IMR-90 (cell line): ENCODE measurements at regions not wholly inside any gene's neighbourhood (a gene's known extent, or its start where the extent isn't known, plus 50 kb on each side); places are given as distances from the start of the nearest gene placed in this dataset.

Experiments
- ATAC-seq: fragments of 200-7000 bp; cut with Tn5 transposase; 2 replicates; pipeline ENCODE4 v1.9.1; 2020; ENCODE audit warnings: low read depth, mild to moderate bottlenecking, moderate library complexity
- BruUV-seq: library from RNA; stranded (reverse); fragments of 400-500 nt; replicated peaks from 2 replicates; lab custom pipeline; 2021; lab: Mats Ljungman, UMichigan
- CTCF ChIA-PET: fragments of 300-600 bp; formaldehyde crosslinking; extraction: SDS; loops from one replicate; lab custom pipeline; 2021; ENCODE audit warnings: antibody characterized with exemption; lab: Yijun Ruan, JAX
- POLR2A ChIA-PET: fragments of 300-600 bp; sonication (Branson Sonifier 250); formaldehyde crosslinking; loops from one replicate; lab custom pipeline; 2022; ENCODE audit warnings: antibody characterized with exemption; ENCODE audit not compliant: unreplicated experiment; lab: Charles Lee
- DNase-seq: peaks from one replicate; pipeline ENCODE4 v3.0.0; 2013
- H2AFZ ChIP-seq: replicated peaks from 2 replicates; pipeline ENCODE3; 2013; ENCODE audit warnings: low read length, mild to moderate bottlenecking; ENCODE audit not compliant: poor library complexity
- H2AK5ac ChIP-seq: 2 replicates; pipeline ENCODE4 v1.6.1; 2013; ENCODE audit warnings: low read depth, low read length, inconsistent platforms
- H2AK9ac ChIP-seq: replicated peaks from 2 replicates; pipeline ENCODE3; 2013; ENCODE audit warnings: mild to moderate bottlenecking, low read depth, low read length, moderate library complexity; ENCODE audit not compliant: poor library complexity
- H2BK120ac ChIP-seq: 2 replicates; pipeline ENCODE4 v1.6.1; 2013; ENCODE audit warnings: low read depth, low read length, inconsistent platforms
- H2BK15ac ChIP-seq: 3 replicates; pipeline ENCODE4 v1.6.1; 2013; ENCODE audit warnings: low read depth, low read length, inconsistent platforms
- H2BK20ac ChIP-seq: 2 replicates; pipeline ENCODE4 v1.6.1; 2013; ENCODE audit warnings: low read depth, mild to moderate bottlenecking, inconsistent platforms, low read length, moderate library complexity
- H2BK5ac ChIP-seq: 2 replicates; pipeline ENCODE4 v1.6.1; 2013; ENCODE audit warnings: mild to moderate bottlenecking, low read depth, low read length, inconsistent platforms; ENCODE audit not compliant: poor library complexity, severe bottlenecking
- H3K14ac ChIP-seq: replicated peaks from 2 replicates; pipeline ENCODE4 v1.6.1; 2013; ENCODE audit warnings: low read depth, low read length, inconsistent platforms
- H3K18ac ChIP-seq: 2 replicates; pipeline ENCODE4 v1.6.1; 2013; ENCODE audit warnings: low read depth, low read length, control low read depth
- H3K23ac ChIP-seq: 2 replicates; pipeline ENCODE4 v1.6.1; 2013; ENCODE audit warnings: low read depth, low read length, inconsistent platforms
- H3K27ac ChIP-seq: 2 replicates; pipeline ENCODE4 v1.5.1; 2013; ENCODE audit warnings: mild to moderate bottlenecking, control low read depth, low read length; ENCODE audit not compliant: insufficient read depth
- H3K27me3 ChIP-seq: 2 replicates; pipeline ENCODE4 v1.6.1; 2013; ENCODE audit warnings: low read length; ENCODE audit not compliant: control insufficient read depth, insufficient read depth
- H3K36me3 ChIP-seq: 2 replicates; pipeline ENCODE4 v1.6.1; 2013; ENCODE audit warnings: low read length, mixed read lengths; ENCODE audit not compliant: control insufficient read depth, insufficient read depth
- H3K4ac ChIP-seq: 2 replicates; pipeline ENCODE4 v1.6.1; 2013; ENCODE audit warnings: low read depth, low read length, inconsistent platforms
- H3K4me1 ChIP-seq: 2 replicates; pipeline ENCODE4 v1.6.1; 2013; ENCODE audit warnings: low read length, mixed read lengths; ENCODE audit not compliant: control insufficient read depth, insufficient read depth
- H3K4me2 ChIP-seq: 2 replicates; pipeline ENCODE4 v1.6.1; 2013; ENCODE audit warnings: low read depth, mild to moderate bottlenecking, control low read depth, low read length, moderate library complexity
- H3K4me3 ChIP-seq: 2 replicates; pipeline ENCODE4 v1.5.1; 2013; ENCODE audit warnings: low read depth, mild to moderate bottlenecking, control low read depth, low read length, moderate library complexity; ENCODE audit not compliant: insufficient read depth
- H3K56ac ChIP-seq: 2 replicates; pipeline ENCODE4 v1.6.1; 2013; ENCODE audit warnings: low read length, inconsistent platforms; ENCODE audit not compliant: insufficient read depth; ENCODE audit errors: extremely low read depth
- H3K79me1 ChIP-seq, 2 experiments: 2 replicates each; pipeline ENCODE4 v1.6.1; 2013; ENCODE audit warnings: low read length in 2 of 2, inconsistent platforms in 1 of 2, low read depth in 1 of 2
- H3K9ac ChIP-seq: 2 replicates; pipeline ENCODE4 v1.6.1; 2013; ENCODE audit warnings: low read depth, low read length, control low read depth
- H3K9me1 ChIP-seq: 2 replicates; pipeline ENCODE4 v1.6.1; 2013; ENCODE audit warnings: low read length, inconsistent platforms; ENCODE audit not compliant: insufficient read depth
- H3K9me3 ChIP-seq: 2 replicates; pipeline ENCODE4 v1.6.1; 2013; ENCODE audit warnings: low read length; ENCODE audit not compliant: control insufficient read depth, insufficient read depth
- H4K20me1 ChIP-seq: 2 replicates; pipeline ENCODE4 v1.6.1; 2013; ENCODE audit warnings: low read length, inconsistent platforms; ENCODE audit not compliant: insufficient read depth
- H4K5ac ChIP-seq: 2 replicates; pipeline ENCODE4 v1.6.1; 2013; ENCODE audit warnings: mild to moderate bottlenecking, low read depth, low read length, control low read depth
- H4K8ac ChIP-seq, 2 experiments: 2 replicates each; pipeline ENCODE4 v1.6.1; 2013; ENCODE audit warnings: low read depth in 2 of 2, low read length in 2 of 2, control low read depth in 1 of 2, inconsistent platforms in 1 of 2
- H4K91ac ChIP-seq: 2 replicates; pipeline ENCODE4 v1.6.1; 2013; ENCODE audit warnings: low read depth, low read length, inconsistent platforms; ENCODE audit not compliant: insufficient read depth
- BHLHE40 ChIP-seq: fragments of 150-350 bp; IDR thresholded peaks from 2 replicates; pipeline ENCODE4 v1.6.1; 2016; ENCODE audit warnings: mild to moderate bottlenecking, low read depth, low read length
- ELK1 ChIP-seq: fragments of 150-350 bp; IDR thresholded peaks from 2 replicates; pipeline ENCODE4 v1.6.1; 2016; ENCODE audit warnings: low read depth, mild to moderate bottlenecking, low read length, moderate library complexity, borderline replicate concordance
- MAFK ChIP-seq: IDR thresholded peaks from 2 replicates; pipeline ENCODE4 v1.6.1; 2012; ENCODE audit warnings: low read depth, low read length, improper control_type of control experiment
- MXI1 ChIP-seq: IDR thresholded peaks from 2 replicates; pipeline ENCODE4 v1.6.1; 2012; ENCODE audit warnings: low read depth, mild to moderate bottlenecking, low read length, moderate library complexity, borderline replicate concordance
- POLR2A ChIP-seq: IDR thresholded peaks from 2 replicates; pipeline ENCODE4 v1.6.1; 2012; ENCODE audit warnings: mild to moderate bottlenecking, low read depth, low read length
- RCOR1 ChIP-seq: IDR thresholded peaks from 2 replicates; pipeline ENCODE4 v1.6.1; 2012; ENCODE audit warnings: mild to moderate bottlenecking, low read length, improper control_type of control experiment; ENCODE audit not compliant: insufficient replicate concordance
- WGBS, 2 experiments: methylation state at CpG; one replicate each; pipeline versions ENCODE4 v1.1.5 to v1.1.7; 2013; ENCODE audit warnings: missing lambda C conversion rate in 2 of 2; ENCODE audit not compliant: insufficient read length in 1 of 2; ENCODE audit errors: extremely low coverage in 2 of 2; 5-methylcytosine and 5-hydroxymethylcytosine counted together
- dilution Hi-C: fragments of 300-500 bp; cut with HindIII; formaldehyde crosslinking; loops from one replicate; pipeline ENCODE4 v1.14.3; 2018; ENCODE audit warnings: low sequenced_read_pairs; ENCODE audit not compliant: unreplicated experiment
- in situ Hi-C: fragments of 300-500 bp; cut with MboI; formaldehyde crosslinking; loops from 3 replicates; pipeline ENCODE4 v1.14.3; 2019; ENCODE audit warnings: low sequenced_read_pairs, inconsistent platforms, mixed read lengths
- intact Hi-C: fragments of 100-400 bp; cut with micrococcal nuclease; formaldehyde crosslinking; loops from 2 replicates; pipeline ENCODE4 v1.10.0; 2022
- TF ChIP-seq, protein P1 (sequence below): conservative IDR thresholded peaks from 2 replicates; pipeline ENCODE4 v1.5.1; 2012; ENCODE audit warnings: mild to moderate bottlenecking, low read depth, low read length, improper control_type of control experiment

- no peak overlapping the region for H4K5ac ChIP-seq
- ChIA-PET CTCF (no interaction called here), POLR2A (no interaction called here)
- H4K91ac ChIP-seq: no peak overlapping the region
- H2BK120ac ChIP-seq: no peak overlapping the region
- H3K36me3 ChIP-seq: no peaks in the 10 kb centered on the region
- ATAC-seq (no peak), DNase-seq (no peak)
- H4K8ac ChIP-seq: no peak overlapping the region
- no peak overlapping the region for H2AK9ac ChIP-seq
- H3K27me3 ChIP-seq: no peaks in the 10 kb centered on the region; the same call in 1 of the 2 replicates
- no peaks in the 10 kb centered on the region for H3K9me3 ChIP-seq
- H3K9me1 ChIP-seq: no peaks in the 10 kb centered on the region
- no TSS peak for BruUV-seq
- TF ChIP-seq RCOR1: no peak
- no peak for TF ChIP-seq BHLHE40
- TF ChIP-seq MAFK: no peak
- TF ChIP-seq MXI1: no peak
- TF ChIP-seq, protein P1, sequence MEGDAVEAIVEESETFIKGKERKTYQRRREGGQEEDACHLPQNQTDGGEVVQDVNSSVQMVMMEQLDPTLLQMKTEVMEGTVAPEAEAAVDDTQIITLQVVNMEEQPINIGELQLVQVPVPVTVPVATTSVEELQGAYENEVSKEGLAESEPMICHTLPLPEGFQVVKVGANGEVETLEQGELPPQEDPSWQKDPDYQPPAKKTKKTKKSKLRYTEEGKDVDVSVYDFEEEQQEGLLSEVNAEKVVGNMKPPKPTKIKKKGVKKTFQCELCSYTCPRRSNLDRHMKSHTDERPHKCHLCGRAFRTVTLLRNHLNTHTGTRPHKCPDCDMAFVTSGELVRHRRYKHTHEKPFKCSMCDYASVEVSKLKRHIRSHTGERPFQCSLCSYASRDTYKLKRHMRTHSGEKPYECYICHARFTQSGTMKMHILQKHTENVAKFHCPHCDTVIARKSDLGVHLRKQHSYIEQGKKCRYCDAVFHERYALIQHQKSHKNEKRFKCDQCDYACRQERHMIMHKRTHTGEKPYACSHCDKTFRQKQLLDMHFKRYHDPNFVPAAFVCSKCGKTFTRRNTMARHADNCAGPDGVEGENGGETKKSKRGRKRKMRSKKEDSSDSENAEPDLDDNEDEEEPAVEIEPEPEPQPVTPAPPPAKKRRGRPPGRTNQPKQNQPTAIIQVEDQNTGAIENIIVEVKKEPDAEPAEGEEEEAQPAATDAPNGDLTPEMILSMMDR: no peak
- no peak for TF ChIP-seq POLR2A
- TF ChIP-seq ELK1: no peak
- H3K4me1 ChIP-seq: no peaks in the 10 kb centered on the region
- H2AK5ac ChIP-seq: no peak overlapping the region
- no peak overlapping the region for H3K56ac ChIP-seq
- H2BK15ac ChIP-seq: no peak overlapping the region
- no peak overlapping the region for H3K9ac ChIP-seq
- H3K4me2 ChIP-seq: no peak overlapping the region
- 40% methylated on average over 1 of the region's 16 CpGs; no CpG with 5 or more reads in 1 of the 2 experiments for WGBS, 2 experiments
- in situ Hi-C loops: no loop called here
- dilution Hi-C loops: no loop called here
- H3K14ac ChIP-seq: no peak overlapping the region
- no peak overlapping the region for H2BK5ac ChIP-seq
- no peak overlapping the region for H3K27ac ChIP-seq
- intact Hi-C loops: no loop called here
- no peak overlapping the region for H3K18ac ChIP-seq
- H2BK20ac ChIP-seq: no peak overlapping the region
- peak overlapping the region; percentile 0 for H2AFZ ChIP-seq
- H3K4me3 ChIP-seq: no peak overlapping the region
- no peaks in the 10 kb centered on the region for H4K20me1 ChIP-seq
- no peaks in the 10 kb centered on the region for H3K79me1 ChIP-seq
- no peak overlapping the region for H3K23ac ChIP-seq
- no peak overlapping the region for H3K4ac ChIP-seq
Observed at GRCh38 chr16:54341892-54342776, 55.5 kb upstream of the IRX3 start.
